Fibroblast of skin of right biceps (primary cell): ENCODE measurements at regions not wholly inside any gene's neighbourhood (a gene's known extent, or its start where the extent isn't known, plus 50 kb on each side); places are given as distances from the start of the nearest gene placed in this dataset.

Experiments used
- DNase-seq: peaks from one replicate; pipeline ENCODE4 v3.0.0-alpha.2; 2013

DNA sequence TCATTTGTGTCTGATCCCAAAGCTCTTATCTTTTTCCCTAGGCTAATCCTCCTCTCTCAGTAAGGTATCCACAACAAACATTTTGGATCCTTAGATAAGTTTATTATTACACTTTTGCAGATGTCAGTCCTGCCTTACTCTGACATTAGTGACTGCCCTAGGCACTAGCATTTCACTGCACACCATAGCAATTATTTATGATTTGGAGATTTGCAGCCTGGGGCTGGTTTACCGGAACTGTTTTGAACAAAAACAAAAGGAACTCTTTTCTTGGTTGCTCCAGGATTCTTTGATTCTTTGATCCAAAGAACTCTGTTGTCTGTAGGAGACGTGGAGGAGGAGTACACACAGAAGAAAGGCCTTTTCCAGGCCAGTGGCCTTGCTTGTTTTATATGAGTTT, 80.4 kb downstream of the EDNRB start:
- no peak for DNase-seq

DNA sequence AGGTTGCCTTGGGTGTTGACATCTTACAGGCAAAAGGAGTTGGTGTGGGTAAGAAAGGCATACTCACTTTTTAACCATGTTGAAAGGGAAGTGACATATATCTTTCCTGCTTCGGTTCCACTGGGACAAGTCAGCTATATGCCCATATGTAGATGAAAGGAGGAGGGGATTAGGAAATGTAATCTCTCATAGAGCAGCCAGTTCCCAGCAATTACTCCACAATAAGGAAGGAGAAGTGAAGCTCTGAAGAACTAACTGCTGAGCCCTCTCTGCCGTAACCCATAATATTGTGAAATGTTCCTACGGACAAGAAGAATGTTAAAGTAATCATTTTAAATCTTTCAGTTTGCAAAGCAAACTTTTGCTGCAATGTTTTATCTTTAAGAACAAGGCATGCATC, 82.2 kb downstream of the EDNRB start:
- no peak for DNase-seq

DNA sequence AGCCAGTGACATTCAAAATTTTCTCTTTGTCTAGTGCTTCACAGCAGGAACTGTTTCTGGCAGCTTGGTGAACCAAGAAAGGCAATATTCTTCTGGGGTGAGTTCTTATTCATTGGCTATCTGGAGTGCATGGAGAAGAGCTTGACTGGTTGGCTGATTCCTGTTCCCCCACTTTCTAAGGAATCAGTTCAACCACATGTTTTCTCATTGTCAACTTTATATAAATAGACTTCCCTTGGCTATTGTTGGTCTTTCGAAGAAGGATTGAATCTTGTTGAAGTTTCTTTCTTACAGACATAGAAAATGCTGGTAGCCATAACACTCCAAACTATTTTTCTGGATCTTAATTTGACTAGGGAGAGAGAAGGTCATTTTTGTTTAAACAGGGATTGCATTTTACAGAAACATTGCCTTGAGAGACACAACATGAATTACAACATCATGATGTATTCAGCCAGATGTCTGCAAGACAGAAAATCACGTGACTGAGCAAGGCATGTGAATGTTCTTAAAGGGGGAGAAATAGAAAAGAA, 85.2 kb downstream of the EDNRB start:
- DNase-seq = peak; percentile 22

DNA sequence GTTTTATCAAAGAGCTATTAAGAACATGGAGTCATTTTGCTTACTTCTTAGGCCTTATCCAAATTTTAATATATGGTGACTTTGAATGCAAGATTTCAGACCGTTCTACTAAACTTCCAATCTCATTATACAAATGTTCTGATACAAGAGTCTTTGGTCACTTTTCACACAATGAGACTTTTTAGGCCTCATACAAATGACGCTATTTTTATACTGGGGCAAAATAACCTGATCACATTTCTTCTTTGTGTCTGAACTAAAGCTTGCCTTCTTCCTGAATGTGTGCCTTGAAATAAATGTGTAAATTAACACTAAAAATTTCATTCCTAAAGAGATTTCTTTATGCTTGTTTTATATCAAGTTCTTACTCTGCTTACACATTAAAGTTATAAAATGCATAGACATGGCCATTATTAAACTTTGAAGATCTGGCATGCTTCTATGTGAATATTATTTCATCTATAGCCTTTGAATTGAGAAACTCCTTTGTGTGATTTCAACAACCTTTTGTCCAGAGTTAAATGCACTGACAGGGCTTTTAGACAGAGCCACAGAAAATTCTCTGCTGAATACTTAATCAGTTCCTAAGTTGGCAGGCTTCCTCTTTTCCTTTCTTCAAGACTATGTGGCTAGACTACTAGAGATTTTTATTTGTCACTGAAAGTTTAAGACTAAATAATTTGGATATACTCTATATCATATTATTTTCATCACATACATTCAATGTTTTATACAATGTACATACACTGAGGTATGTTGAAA, 86.1 kb downstream of the EDNRB start:
- DNase-seq = no peak

DNA sequence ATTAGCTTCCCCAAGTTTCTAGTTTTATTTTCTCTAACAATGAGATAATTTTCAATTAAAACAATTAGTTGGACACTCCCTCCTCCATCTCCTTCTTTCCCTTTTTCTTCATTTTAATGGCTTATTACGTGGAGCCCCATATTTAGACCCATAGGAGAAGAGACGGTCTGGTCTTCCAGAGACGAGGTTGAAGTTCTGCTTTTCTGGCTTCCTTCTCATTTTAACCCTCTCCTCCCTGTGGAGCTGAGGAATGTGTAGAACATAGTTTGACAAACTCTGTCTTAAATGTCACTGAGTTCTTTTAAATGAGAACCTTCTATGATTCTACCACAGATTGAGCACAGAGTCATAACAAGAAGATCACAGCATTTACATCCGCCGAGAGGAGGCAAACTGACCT, 86.8 kb downstream of the EDNRB start:
- no peak for DNase-seq

DNA sequence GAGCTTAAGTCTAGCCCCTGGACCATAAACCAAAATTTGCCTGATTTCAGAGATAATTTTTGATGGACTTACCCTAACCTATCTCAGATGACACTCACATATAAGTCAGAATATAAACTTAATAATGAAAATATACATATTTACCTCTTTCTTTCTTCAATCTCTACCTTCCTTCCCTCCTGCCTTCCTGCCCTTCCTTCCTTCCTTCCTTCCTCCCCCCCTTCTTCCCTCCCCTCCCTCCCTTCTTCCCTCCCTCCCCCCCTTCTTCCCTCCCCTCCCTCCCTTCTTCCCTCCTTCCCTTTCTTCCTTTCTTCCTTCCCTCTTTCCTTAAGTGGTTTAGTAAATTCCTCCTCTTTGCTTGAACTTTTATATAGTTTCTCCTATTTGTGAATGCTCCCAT, 88.7 kb downstream of the EDNRB start:
- DNase-seq = no peak

DNA sequence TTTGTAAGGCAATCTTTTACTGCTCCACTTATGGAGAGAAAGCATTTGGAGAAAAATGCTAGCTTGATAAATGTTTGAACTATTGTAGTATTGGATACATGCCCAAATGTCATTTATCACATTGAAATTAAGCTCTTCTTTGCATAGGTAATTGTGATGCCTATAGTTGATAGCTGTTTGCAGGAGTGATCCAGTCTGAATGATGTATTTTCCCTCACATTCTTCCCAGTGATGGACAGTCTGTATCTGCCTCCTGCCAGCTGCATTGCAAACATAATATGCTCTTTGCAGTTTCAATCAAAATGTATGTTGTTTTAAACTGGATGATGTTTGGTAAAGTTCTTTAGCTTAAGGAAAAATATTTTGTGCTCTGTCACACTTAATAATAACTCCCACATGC, 89.8 kb downstream of the EDNRB start:
- DNase-seq = no peak

DNA sequence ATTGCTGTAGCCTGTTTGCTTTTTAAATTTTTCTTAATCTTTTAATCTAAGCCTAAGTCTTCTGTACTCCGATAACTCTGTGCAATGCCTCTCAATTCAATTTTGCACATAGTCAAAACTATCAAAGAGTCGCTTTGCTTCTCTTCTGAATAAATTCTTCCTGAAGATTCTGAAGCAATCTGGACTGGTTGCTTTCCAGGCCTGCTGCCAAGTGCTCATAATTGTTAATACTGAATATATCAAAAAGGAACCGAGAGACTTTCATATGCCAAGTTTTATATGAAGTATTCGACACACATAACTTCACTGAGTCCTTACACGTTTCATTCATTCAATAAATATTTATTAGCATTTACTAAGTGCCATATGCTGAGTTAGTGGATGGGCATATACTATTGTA, 91.3 kb downstream of the EDNRB start:
- DNase-seq = no peak

DNA sequence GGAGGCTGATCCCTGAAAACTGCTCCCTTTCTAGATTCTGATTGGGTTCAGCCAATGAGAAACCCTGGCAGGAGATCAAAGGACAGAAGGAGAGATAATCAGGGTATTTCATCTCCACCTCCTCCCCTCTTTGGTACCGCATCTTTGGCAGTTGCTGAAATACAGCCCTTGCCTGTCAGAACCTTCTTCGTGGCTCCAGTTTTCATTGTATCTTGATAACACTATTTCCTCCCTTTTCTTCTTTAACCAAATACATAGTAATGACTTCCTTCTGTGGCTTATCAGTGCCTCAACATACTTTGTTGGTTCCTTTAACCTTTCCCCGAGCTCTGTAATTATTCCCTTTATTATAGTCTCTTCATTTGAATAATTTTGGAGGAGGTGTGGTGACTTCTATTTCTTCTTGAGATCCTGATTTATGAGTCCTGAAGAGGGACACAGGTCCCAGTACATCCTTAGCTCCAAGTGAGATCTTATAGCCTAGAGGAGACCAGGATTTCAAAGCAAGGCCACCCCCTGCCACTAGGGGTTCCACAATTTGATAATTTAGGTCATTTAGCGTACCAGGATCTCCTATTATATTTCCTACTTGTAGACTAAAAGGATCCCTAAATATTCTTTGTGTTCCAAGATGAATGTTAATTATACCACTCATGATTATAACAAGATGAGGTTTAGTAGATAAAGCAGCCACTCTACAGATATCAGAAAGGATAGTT, 98.0 kb downstream of the EDNRB start:
- no peak for DNase-seq

DNA sequence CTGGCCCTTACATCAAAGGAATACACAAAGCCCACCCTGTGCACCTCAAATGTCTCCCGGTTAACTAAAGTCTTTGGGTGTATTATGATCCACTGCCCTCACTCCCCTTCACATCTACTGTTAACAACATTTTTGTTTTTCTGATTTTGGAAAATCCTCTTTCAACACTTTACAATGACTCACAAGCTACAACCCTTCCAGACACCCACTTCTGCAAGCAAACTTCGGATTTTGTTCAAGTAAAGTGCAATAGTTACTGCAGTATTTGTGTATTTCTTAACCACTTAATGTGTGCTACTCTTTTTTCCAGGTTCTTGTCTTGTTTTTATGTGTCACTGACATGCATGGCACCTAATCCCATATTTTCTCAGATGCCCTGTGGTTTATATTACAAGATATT, 101.1 kb downstream of the EDNRB start:
- DNase-seq = no peak

DNA sequence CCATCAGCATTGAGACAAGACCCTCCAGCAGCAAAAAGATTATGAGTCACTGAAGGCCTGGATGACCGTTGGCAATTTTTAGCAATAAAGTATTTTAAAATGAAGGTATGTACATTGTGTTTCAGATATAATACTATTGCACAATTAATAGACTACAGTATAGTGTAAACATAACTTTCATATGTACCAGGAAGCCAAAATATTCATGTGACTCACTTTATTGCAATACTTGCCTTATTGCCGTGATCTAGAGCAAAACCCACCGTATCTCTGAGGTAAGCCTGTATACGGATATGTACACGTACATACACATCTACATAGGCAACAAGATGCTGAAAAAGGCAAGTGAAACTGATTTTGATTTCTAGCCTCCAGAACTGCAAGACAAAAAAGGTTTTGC, 103.3 kb downstream of the EDNRB start:
- DNase-seq = no peak
